ENCODE measurements at regions not wholly inside any gene's neighbourhood (a gene's known extent, or its start where the extent isn't known, plus 50 kb on each side); places are given as distances from the start of the nearest gene placed in this dataset.

- no peaks in the 10 kb centered on the region for H3K36me3 ChIP-seq (ENCODE audit: control insufficient read depth in 3 of 3, insufficient read depth in 2 of 3, low read depth in 1 of 3, low read length in 3 of 3)
- WGBS, 3 donors: 59 to 75% (median 62%) methylated on average over 2 of the region's 2 CpGs
- no peaks in the 10 kb centered on the region for H3K9me3 ChIP-seq (ENCODE audit: control insufficient read depth in 2 of 2, insufficient read depth in 1 of 2, low read depth in 1 of 2, low read length in 1 of 2)
- no peak overlapping the region for H3K27ac ChIP-seq (ENCODE audit: low read depth in 1 of 3, low read length in 2 of 3)
- FAIRE-seq (no peak), DNase-seq (no peak)
- H3K4me3 ChIP-seq (ENCODE audit: low read depth in 1 of 3, low read length in 3 of 3): no peak overlapping the region
- no peaks in the 10 kb centered on the region for H3K4me1 ChIP-seq (ENCODE audit: control insufficient read depth in 3 of 3, insufficient read depth in 2 of 3, low read depth in 1 of 3, low read length in 2 of 3)
- no peaks in the 10 kb centered on the region for H3K27me3 ChIP-seq (ENCODE audit: control insufficient read depth in 3 of 3, insufficient read depth in 3 of 3, low read length in 3 of 3)
These were observed 474.2 kb upstream of the ADAMTS16 start for GRCh38 chr5:4665911-4666310.

- Histone ChIP-seq H3K9me3 (ENCODE audit: control insufficient read depth in 2 of 2, insufficient read depth in 1 of 2, low read depth in 1 of 2, low read length in 1 of 2) (no peaks in the 10 kb centered on the region), H3K27me3 (ENCODE audit: control insufficient read depth in 3 of 3, insufficient read depth in 3 of 3, low read length in 3 of 3) (no peaks in the 10 kb centered on the region), H3K4me1 (ENCODE audit: control insufficient read depth in 3 of 3, insufficient read depth in 2 of 3, low read depth in 1 of 3, low read length in 2 of 3) (no peaks in the 10 kb centered on the region), H3K36me3 (ENCODE audit: control insufficient read depth in 3 of 3, insufficient read depth in 2 of 3, low read depth in 1 of 3, low read length in 3 of 3) (no peaks in the 10 kb centered on the region), H3K27ac (ENCODE audit: low read depth in 1 of 3, low read length in 2 of 3) (no peak overlapping the region), H3K4me3 (ENCODE audit: low read depth in 1 of 3, low read length in 3 of 3) (no peak overlapping the region)
- 50 to 67% (median 59%) methylated on average over 1 of the region's 1 CpG for WGBS, 3 donors
- FAIRE-seq: no peak
- DNase-seq: no peak
These were observed 466.0 kb upstream of the ADAMTS16 start for GRCh38 chr5:4674166-4674565.

DNA sequence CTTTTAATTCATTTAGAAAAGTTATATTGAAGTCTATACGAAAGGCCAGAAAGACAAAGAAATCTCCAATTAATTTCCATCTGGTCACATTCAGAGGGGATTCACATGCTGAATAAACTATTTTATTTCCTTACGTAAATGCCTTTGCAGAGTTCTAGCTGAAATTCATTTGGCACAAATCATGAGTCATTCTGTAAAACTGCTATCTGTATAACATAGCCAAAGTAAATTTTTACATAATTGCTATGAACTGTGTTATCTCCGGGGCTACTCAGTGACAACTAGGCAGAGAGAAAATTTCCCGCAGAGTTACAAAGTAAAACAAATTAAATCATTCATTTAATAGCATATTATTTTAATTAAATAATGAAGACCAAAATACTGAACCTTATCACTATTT, 463.2 kb upstream of the ADAMTS16 start:
- Histone ChIP-seq H3K9me3 (ENCODE audit: control insufficient read depth in 2 of 2, insufficient read depth in 1 of 2, low read depth in 1 of 2, low read length in 1 of 2) (no peaks in the 10 kb centered on the region), H3K36me3 (ENCODE audit: control insufficient read depth in 3 of 3, insufficient read depth in 2 of 3, low read depth in 1 of 3, low read length in 3 of 3) (no peaks in the 10 kb centered on the region), H3K4me1 (ENCODE audit: control insufficient read depth in 3 of 3, insufficient read depth in 2 of 3, low read depth in 1 of 3, low read length in 2 of 3) (no peaks in the 10 kb centered on the region), H3K27ac (ENCODE audit: low read depth in 1 of 3, low read length in 2 of 3) (no peak overlapping the region), H3K27me3 (ENCODE audit: control insufficient read depth in 3 of 3, insufficient read depth in 3 of 3, low read length in 3 of 3) (no peaks in the 10 kb centered on the region), H3K4me3 (ENCODE audit: low read depth in 1 of 3, low read length in 3 of 3) (no peak overlapping the region)
- FAIRE-seq: no peak
- 78 to 82% (median 81%) methylated on average over 4 of the region's 4 CpGs for WGBS, 3 donors
- no peak for DNase-seq

GRCh38 chr5:4684946-4685345, 455.2 kb upstream of the ADAMTS16 start:
- Histone ChIP-seq H3K27me3 (ENCODE audit: control insufficient read depth in 3 of 3, insufficient read depth in 3 of 3, low read length in 3 of 3) (no peaks in the 10 kb centered on the region), H3K36me3 (ENCODE audit: control insufficient read depth in 3 of 3, insufficient read depth in 2 of 3, low read depth in 1 of 3, low read length in 3 of 3) (no peaks in the 10 kb centered on the region), H3K4me3 (ENCODE audit: low read depth in 1 of 3, low read length in 3 of 3) (no peak overlapping the region), H3K9me3 (ENCODE audit: control insufficient read depth in 2 of 2, insufficient read depth in 1 of 2, low read depth in 1 of 2, low read length in 1 of 2) (no peaks in the 10 kb centered on the region), H3K27ac (ENCODE audit: low read depth in 1 of 3, low read length in 2 of 3) (no peak overlapping the region), H3K4me1 (ENCODE audit: control insufficient read depth in 3 of 3, insufficient read depth in 2 of 3, low read depth in 1 of 3, low read length in 2 of 3) (no peaks in the 10 kb centered on the region)
- FAIRE-seq (no peak), DNase-seq (no peak)

DNA sequence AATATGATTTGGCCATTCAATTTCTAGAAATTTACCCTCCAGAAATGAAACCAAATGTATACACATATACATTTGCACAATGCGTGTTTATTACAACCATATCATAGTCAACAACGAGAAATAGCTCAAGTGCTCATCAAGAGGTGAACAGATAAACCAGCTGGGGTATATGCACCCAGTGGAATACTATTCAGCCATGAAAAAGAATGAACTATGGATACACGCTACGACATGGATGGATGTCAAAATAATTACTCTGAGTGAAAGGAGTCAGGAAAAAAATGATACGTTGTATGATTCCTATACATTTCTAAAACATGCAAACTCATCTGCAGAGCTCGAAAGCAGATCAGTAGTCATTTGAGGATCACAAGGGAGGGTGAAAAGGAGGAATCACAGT, 441.5 kb upstream of the ADAMTS16 start:
- Histone ChIP-seq H3K9me3 (ENCODE audit: control insufficient read depth in 2 of 2, insufficient read depth in 1 of 2, low read depth in 1 of 2, low read length in 1 of 2) (no peaks in the 10 kb centered on the region), H3K27me3 (ENCODE audit: control insufficient read depth in 3 of 3, insufficient read depth in 3 of 3, low read length in 3 of 3) (no peaks in the 10 kb centered on the region), H3K4me1 (ENCODE audit: control insufficient read depth in 3 of 3, insufficient read depth in 2 of 3, low read depth in 1 of 3, low read length in 2 of 3) (no peaks in the 10 kb centered on the region), H3K36me3 (ENCODE audit: control insufficient read depth in 3 of 3, insufficient read depth in 2 of 3, low read depth in 1 of 3, low read length in 3 of 3) (no peaks in the 10 kb centered on the region), H3K27ac (ENCODE audit: low read depth in 1 of 3, low read length in 2 of 3) (no peak overlapping the region), H3K4me3 (ENCODE audit: low read depth in 1 of 3, low read length in 3 of 3) (no peak overlapping the region)
- no peak for FAIRE-seq
- 85 to 89% (median 85%) methylated on average over 6 of the region's 6 CpGs for WGBS, 3 donors
- DNase-seq: no peak

- no peaks in the 10 kb centered on the region for H3K36me3 ChIP-seq (ENCODE audit: control insufficient read depth in 3 of 3, insufficient read depth in 2 of 3, low read depth in 1 of 3, low read length in 3 of 3)
- FAIRE-seq (no peak), DNase-seq (no peak)
- H3K9me3 ChIP-seq (ENCODE audit: control insufficient read depth in 2 of 2, insufficient read depth in 1 of 2, low read depth in 1 of 2, low read length in 1 of 2): no peaks in the 10 kb centered on the region
- H3K27ac ChIP-seq (ENCODE audit: low read depth in 1 of 3, low read length in 2 of 3): no peak overlapping the region
- H3K27me3 ChIP-seq (ENCODE audit: control insufficient read depth in 3 of 3, insufficient read depth in 3 of 3, low read length in 3 of 3): no peaks in the 10 kb centered on the region
- H3K4me1 ChIP-seq (ENCODE audit: control insufficient read depth in 3 of 3, insufficient read depth in 2 of 3, low read depth in 1 of 3, low read length in 2 of 3): no peaks in the 10 kb centered on the region
- WGBS, 3 donors: 64 to 74% (median 69%) methylated on average over 6 of the region's 6 CpGs
- no peak overlapping the region for H3K4me3 ChIP-seq (ENCODE audit: low read depth in 1 of 3, low read length in 3 of 3)
These were observed 440.5 kb upstream of the ADAMTS16 start for GRCh38 chr5:4699592-4699991.

DNA sequence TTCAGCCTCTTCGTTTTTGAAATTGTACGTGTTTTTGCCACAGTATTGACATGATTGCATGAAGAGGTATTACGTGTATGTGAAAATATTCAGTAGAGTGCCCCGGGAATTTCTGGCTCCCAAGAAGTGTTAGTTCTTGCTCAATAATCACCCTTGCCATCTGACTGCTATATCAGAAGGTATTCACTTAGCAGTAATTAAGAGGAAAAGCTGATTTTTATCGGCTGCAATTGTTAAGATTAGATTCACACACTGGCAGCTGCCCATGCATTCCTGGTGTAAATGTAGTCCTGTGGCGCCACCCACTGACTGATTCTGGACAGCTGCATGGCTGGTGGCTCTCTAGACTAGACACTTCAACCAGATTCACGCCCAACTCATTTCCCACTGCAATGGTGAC, 440.1 kb upstream of the ADAMTS16 start:
- Histone ChIP-seq H3K27me3 (ENCODE audit: control insufficient read depth in 3 of 3, insufficient read depth in 3 of 3, low read length in 3 of 3) (no peaks in the 10 kb centered on the region), H3K9me3 (ENCODE audit: control insufficient read depth in 2 of 2, insufficient read depth in 1 of 2, low read depth in 1 of 2, low read length in 1 of 2) (no peaks in the 10 kb centered on the region), H3K4me1 (ENCODE audit: control insufficient read depth in 3 of 3, insufficient read depth in 2 of 3, low read depth in 1 of 3, low read length in 2 of 3) (no peaks in the 10 kb centered on the region), H3K27ac (ENCODE audit: low read depth in 1 of 3, low read length in 2 of 3) (no peak overlapping the region), H3K4me3 (ENCODE audit: low read depth in 1 of 3, low read length in 3 of 3) (no peak overlapping the region), H3K36me3 (ENCODE audit: control insufficient read depth in 3 of 3, insufficient read depth in 2 of 3, low read depth in 1 of 3, low read length in 3 of 3) (no peaks in the 10 kb centered on the region)
- DNase-seq: peak; percentile 0 to 11
- no peak for FAIRE-seq
- WGBS, 3 donors: 37 to 43% (median 39%) methylated on average over 7 of the region's 7 CpGs

DNA sequence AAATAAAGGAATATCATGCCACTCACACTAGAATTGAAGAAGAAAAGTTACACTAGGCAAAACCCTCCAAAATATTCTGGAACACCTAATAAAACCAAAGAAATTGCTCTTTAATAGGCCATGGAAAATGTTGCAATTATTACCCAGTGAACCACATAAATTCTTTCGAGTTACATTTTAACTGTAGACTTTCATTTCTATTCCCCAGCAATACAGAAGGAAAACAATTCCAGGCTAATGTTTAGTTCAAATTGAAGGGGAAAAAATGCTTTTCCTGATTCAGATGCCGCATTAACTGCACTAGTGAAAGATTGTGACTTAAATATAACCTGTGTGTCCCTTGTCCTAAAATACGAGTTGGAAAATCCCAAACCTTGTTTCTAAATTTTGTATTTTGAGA, 439.3 kb upstream of the ADAMTS16 start:
- no peaks in the 10 kb centered on the region for H3K4me1 ChIP-seq (ENCODE audit: control insufficient read depth in 3 of 3, insufficient read depth in 2 of 3, low read depth in 1 of 3, low read length in 2 of 3)
- H3K27me3 ChIP-seq (ENCODE audit: control insufficient read depth in 3 of 3, insufficient read depth in 3 of 3, low read length in 3 of 3): no peaks in the 10 kb centered on the region
- no peak for DNase-seq
- no peak overlapping the region for H3K27ac ChIP-seq (ENCODE audit: low read depth in 1 of 3, low read length in 2 of 3)
- H3K36me3 ChIP-seq (ENCODE audit: control insufficient read depth in 3 of 3, insufficient read depth in 2 of 3, low read depth in 1 of 3, low read length in 3 of 3): no peaks in the 10 kb centered on the region
- WGBS, 3 donors: 49 to 62% (median 54%) methylated on average over 3 of the region's 3 CpGs
- no peaks in the 10 kb centered on the region for H3K9me3 ChIP-seq (ENCODE audit: control insufficient read depth in 2 of 2, insufficient read depth in 1 of 2, low read depth in 1 of 2, low read length in 1 of 2)
- H3K4me3 ChIP-seq (ENCODE audit: low read depth in 1 of 3, low read length in 3 of 3): no peak overlapping the region
- FAIRE-seq: no peak

- no peak for FAIRE-seq
- no peak overlapping the region for H3K27ac ChIP-seq (ENCODE audit: low read depth in 1 of 3, low read length in 2 of 3)
- WGBS, 3 donors: 73 to 78% (median 77%) methylated on average over 4 of the region's 4 CpGs
- no peak overlapping the region for H3K4me3 ChIP-seq (ENCODE audit: low read depth in 1 of 3, low read length in 3 of 3)
- H3K36me3 ChIP-seq (ENCODE audit: control insufficient read depth in 3 of 3, insufficient read depth in 2 of 3, low read depth in 1 of 3, low read length in 3 of 3): no peaks in the 10 kb centered on the region
- no peak for DNase-seq
- no peaks in the 10 kb centered on the region for H3K4me1 ChIP-seq (ENCODE audit: control insufficient read depth in 3 of 3, insufficient read depth in 2 of 3, low read depth in 1 of 3, low read length in 2 of 3)
- no peaks in the 10 kb centered on the region for H3K27me3 ChIP-seq (ENCODE audit: control insufficient read depth in 3 of 3, insufficient read depth in 3 of 3, low read length in 3 of 3)
- H3K9me3 ChIP-seq (ENCODE audit: control insufficient read depth in 2 of 2, insufficient read depth in 1 of 2, low read depth in 1 of 2, low read length in 1 of 2): no peaks in the 10 kb centered on the region
These were observed 436.1 kb upstream of the ADAMTS16 start for GRCh38 chr5:4703931-4704458.

Data from small intestine (tissue), 7 donors.